ENCODE measurements at regions not wholly inside any gene's neighbourhood (a gene's known extent, or its start where the extent isn't known, plus 50 kb on each side); places are given as distances from the start of the nearest gene placed in this dataset.

DNA sequence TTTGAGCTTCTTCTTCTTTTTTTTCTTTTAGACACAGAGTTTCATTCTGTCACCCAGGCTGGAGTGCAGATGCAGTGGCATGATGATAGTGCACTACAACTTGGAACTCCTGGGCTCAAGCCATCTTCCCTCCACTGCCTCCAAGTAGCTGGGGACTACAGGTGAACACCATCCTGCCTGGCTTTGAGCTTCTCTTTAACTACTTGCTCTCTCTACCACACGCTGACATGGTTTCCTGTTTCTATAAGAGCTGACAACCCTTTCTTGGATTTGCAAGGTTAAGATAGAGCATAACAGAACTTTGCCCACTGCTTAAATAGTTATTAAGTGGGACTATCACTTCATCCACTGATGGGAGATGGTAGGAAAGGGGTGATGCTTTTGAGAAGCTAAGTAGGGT lies 82.4 kb upstream of the SLC38A2 start:
- TF ChIP-seq, protein P1, sequence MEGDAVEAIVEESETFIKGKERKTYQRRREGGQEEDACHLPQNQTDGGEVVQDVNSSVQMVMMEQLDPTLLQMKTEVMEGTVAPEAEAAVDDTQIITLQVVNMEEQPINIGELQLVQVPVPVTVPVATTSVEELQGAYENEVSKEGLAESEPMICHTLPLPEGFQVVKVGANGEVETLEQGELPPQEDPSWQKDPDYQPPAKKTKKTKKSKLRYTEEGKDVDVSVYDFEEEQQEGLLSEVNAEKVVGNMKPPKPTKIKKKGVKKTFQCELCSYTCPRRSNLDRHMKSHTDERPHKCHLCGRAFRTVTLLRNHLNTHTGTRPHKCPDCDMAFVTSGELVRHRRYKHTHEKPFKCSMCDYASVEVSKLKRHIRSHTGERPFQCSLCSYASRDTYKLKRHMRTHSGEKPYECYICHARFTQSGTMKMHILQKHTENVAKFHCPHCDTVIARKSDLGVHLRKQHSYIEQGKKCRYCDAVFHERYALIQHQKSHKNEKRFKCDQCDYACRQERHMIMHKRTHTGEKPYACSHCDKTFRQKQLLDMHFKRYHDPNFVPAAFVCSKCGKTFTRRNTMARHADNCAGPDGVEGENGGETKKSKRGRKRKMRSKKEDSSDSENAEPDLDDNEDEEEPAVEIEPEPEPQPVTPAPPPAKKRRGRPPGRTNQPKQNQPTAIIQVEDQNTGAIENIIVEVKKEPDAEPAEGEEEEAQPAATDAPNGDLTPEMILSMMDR (IDR thresholded peaks at IDR 0.05; ENCODE audit: low read depth, low read length): no peak
- in situ Hi-C loops (cut with HindIII; ENCODE audit: low sequenced_read_pairs): no loop called here
- H3K4me3 ChIP-seq (ENCODE audit: low read depth, low read length): no peak overlapping the region
- no peak for DNase-seq (ENCODE audit: low read depth, low spot score)

DNA sequence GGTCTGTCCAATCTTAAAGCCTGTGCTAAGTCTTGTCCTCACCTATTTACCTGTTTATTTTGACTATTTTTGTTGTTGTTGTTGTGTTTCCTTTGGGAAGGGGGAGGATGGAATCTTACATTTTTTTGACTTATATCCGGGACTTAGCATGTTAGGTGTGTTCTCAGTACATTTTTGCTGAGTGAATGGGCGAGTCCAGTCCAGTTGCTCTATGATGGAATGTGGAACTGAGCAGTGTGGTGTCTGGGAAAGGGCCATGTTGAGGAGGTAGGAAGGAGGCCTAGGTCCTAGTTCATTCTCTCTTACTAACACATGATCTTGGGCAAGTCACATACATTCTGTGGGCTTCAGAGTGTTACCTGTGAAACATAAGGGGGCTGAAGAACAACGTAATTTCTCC lies 80.9 kb upstream of the SLC38A2 start:
- in situ Hi-C loops (cut with HindIII; ENCODE audit: low sequenced_read_pairs): no loop called here
- DNase-seq (ENCODE audit: low read depth, low spot score): no peak
- no peak overlapping the region for H3K4me3 ChIP-seq (ENCODE audit: low read depth, low read length)
- TF ChIP-seq, protein P1 (IDR thresholded peaks at IDR 0.05; ENCODE audit: low read depth, low read length): no peak

DNA sequence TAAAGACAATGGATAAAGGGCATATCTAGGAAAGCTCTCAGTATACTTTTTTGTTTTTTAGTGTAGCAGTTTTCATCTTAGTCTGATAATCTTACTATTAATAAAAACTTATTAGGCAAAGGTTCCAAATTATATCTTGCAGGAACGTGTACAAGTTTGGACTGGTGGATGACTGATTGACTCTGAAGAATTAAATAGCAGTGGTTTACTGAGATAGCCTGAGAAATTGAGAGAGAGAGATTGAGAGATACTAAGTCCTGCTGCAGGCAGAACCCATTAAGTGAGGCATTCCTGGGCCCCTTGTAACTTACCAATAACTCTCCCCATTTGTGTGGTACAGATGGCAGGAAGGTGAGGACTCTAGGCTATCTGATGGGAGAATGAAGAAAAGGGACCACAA lies 80.2 kb upstream of the SLC38A2 start:
- H3K4me3 ChIP-seq (ENCODE audit: low read depth, low read length): no peak overlapping the region
- no peak for DNase-seq (ENCODE audit: low read depth, low spot score)
- in situ Hi-C loops (cut with HindIII; ENCODE audit: low sequenced_read_pairs): no loop called here
- TF ChIP-seq, protein P1 (IDR thresholded peaks at IDR 0.05; ENCODE audit: low read depth, low read length): no peak

DNA sequence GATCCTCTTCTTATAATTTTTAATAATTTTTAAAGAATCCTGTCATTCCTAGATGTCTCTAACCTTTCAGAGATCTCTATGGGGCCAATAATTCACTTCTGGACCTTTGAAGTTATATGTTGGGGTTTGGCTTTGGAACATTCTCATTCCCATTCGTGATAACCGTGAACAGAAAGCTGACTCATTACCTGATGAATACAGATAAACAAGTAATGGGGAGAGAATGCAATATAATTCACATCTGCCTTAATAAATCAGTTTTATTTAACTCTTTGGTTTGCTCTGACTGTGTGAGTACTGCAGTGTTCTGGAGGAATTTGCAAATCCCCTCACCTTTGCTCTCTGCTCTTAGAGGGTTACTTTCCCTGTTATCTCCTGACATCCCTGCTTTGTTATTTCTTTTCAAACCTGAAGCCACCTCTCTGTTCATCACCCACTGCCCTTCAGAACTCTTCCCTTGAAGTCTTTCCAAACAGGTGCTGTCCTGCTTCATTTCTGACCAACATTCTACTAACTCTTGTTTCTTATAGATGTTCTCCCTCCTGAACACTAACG lies 79.6 kb upstream of the SLC38A2 start:
- peak; percentile 37 for DNase-seq (ENCODE audit: low read depth, low spot score)
- in situ Hi-C loops (cut with HindIII; ENCODE audit: low sequenced_read_pairs): no loop called here
- no peak overlapping the region for H3K4me3 ChIP-seq (ENCODE audit: low read depth, low read length)
- TF ChIP-seq, protein P1 (IDR thresholded peaks at IDR 0.05; ENCODE audit: low read depth, low read length): no peak

DNA sequence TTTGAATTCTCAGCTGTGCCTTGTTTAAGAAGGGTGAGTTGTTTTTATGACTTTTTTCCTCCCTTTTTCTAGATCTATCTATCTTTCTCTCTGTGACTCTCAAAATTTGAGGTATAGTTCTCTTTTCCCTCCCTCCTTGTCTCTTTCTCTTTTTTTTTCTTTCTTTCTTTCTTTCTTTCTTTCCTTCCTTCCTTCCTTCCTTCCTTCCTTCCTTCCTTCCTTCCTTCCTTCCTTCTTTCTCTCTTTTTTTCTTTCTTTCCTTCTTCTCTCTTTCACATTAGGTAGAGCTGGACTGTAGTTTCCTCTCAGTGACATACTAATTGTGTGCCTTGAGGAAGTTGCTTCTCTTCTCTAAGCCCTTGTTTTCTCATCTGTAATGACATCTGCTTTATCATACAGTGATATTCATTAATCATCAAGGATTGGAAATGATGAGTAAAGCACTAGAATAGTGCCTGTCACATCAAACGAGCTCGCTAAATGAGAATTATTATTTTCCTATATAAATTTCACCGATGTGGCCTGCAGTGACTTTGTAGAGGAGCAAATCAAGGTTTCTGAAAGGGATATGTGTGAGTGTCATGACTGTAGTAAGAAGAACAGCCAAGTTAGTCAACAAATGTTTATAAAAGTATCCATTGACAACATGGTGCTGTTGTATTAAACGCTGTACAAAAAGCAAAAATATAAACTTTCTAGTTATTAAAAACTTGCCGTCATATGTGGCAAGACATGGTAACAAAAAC lies 78.9 kb upstream of the SLC38A2 start:
- no peak for DNase-seq (ENCODE audit: low read depth, low spot score)
- H3K4me3 ChIP-seq (ENCODE audit: low read depth, low read length): no peak overlapping the region
- TF ChIP-seq, protein P1 (IDR thresholded peaks at IDR 0.05; ENCODE audit: low read depth, low read length): no peak
- in situ Hi-C loops (cut with HindIII; ENCODE audit: low sequenced_read_pairs): no loop called here

DNA sequence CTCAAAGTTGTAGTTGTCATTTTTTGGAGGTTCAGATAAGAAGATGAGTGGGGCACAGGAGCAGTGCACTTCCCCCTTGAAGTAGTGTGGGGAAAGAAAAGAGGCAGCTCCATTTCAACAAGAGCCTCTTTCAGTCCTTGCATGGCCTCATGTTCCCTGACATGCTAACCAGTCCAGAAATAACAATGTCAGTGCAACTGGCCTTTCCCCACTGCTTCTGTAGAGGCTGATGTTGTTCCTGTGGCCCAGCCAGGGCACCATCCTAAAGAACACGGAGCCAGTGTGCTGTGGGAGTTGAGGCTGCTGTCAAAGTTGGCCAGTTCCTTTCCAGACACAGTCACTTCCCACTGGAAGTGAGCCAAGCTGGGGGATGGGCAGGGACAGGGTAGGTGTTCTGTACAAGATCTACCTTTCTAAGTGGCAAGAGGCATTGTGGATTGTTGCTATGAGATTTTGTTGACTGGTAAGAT lies 77.7 kb upstream of the SLC38A2 start:
- H3K4me3 ChIP-seq (ENCODE audit: low read depth, low read length): no peak overlapping the region
- TF ChIP-seq, protein P1 (IDR thresholded peaks at IDR 0.05; ENCODE audit: low read depth, low read length): no peak
- no peak for DNase-seq (ENCODE audit: low read depth, low spot score)
- in situ Hi-C loops (cut with HindIII; ENCODE audit: low sequenced_read_pairs): no loop called here

Measured in astrocyte of the spinal cord (primary cell).